BJ (cell line): ENCODE measurements at regions not wholly inside any gene's neighbourhood (a gene's known extent, or its start where the extent isn't known, plus 50 kb on each side); places are given as distances from the start of the nearest gene placed in this dataset.

Source experiments
- CTCF ChIA-PET: fragments of 350-600 bp; formaldehyde crosslinking; extraction: SDS; loops from one replicate; lab custom pipeline; 2021; ENCODE audit warnings: antibody characterized with exemption, inconsistent platforms; lab: Yijun Ruan, JAX
- POLR2A ChIA-PET: fragments of 300-600 bp; sonication (Branson Sonifier 250); formaldehyde crosslinking; extraction: SDS; loops from one replicate; lab custom pipeline; 2021; ENCODE audit warnings: antibody characterized with exemption; lab: Charles Lee
- DNase-seq: peaks from one replicate; pipeline ENCODE4 v3.0.0-alpha.2; 2011; ENCODE audit warnings: low read depth
- H3K27me3 ChIP-seq: 2 replicates; pipeline ENCODE4 v1.6.0; 2011; ENCODE audit warnings: low read length; ENCODE audit not compliant: control insufficient read depth, insufficient read depth
- H3K36me3 ChIP-seq: 2 replicates; pipeline ENCODE4 v1.5.1; 2011; ENCODE audit warnings: low read length; ENCODE audit not compliant: control insufficient read depth, insufficient read depth
- H3K4me3 ChIP-seq: 2 replicates; pipeline ENCODE4 v1.5.1; 2011; ENCODE audit warnings: low read depth, mild to moderate bottlenecking, control low read depth, low read length
- TF ChIP-seq, protein P1 (sequence below): IDR thresholded peaks from 2 replicates; pipeline ENCODE4 v1.5.1; 2011; ENCODE audit warnings: low read depth, mild to moderate bottlenecking, control low read depth, inconsistent platforms, low read length, moderate library complexity; ENCODE audit not compliant: insufficient read depth

DNA sequence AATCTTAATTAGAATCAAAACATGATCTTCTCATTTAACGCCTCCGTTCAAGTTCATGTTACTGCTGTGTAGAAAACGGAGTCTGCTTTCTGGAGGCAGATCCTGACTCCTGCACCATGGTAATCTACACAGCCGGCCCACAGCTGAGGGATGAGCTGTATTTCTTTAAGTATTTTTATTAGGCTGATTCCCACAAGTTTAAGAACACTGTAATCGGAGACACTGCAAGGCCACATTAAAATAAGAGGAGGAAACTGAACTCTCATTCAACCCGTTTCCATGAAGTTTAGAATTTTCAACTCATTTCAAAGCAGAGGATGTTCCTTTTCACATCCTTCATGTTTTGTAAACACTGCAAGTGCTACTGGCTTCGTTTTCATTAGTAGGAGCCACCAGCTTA is 372.2 kb downstream of the NFIB start:
- Histone ChIP-seq H3K27me3 (no peaks in the 10 kb centered on the region), H3K36me3 (no peaks in the 10 kb centered on the region), H3K4me3 (no peak overlapping the region)
- ChIA-PET POLR2A (no interaction called here), CTCF (interaction anchor here (0.6 to 0.7 kb wide), 2 partner anchors 106 to 916 kb away, joined by 3 to 5 read pairs; no protein-coding TSS in a partner anchor)
- peak; percentile 52 for DNase-seq
- TF ChIP-seq, protein P1, sequence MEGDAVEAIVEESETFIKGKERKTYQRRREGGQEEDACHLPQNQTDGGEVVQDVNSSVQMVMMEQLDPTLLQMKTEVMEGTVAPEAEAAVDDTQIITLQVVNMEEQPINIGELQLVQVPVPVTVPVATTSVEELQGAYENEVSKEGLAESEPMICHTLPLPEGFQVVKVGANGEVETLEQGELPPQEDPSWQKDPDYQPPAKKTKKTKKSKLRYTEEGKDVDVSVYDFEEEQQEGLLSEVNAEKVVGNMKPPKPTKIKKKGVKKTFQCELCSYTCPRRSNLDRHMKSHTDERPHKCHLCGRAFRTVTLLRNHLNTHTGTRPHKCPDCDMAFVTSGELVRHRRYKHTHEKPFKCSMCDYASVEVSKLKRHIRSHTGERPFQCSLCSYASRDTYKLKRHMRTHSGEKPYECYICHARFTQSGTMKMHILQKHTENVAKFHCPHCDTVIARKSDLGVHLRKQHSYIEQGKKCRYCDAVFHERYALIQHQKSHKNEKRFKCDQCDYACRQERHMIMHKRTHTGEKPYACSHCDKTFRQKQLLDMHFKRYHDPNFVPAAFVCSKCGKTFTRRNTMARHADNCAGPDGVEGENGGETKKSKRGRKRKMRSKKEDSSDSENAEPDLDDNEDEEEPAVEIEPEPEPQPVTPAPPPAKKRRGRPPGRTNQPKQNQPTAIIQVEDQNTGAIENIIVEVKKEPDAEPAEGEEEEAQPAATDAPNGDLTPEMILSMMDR = no peak

DNA sequence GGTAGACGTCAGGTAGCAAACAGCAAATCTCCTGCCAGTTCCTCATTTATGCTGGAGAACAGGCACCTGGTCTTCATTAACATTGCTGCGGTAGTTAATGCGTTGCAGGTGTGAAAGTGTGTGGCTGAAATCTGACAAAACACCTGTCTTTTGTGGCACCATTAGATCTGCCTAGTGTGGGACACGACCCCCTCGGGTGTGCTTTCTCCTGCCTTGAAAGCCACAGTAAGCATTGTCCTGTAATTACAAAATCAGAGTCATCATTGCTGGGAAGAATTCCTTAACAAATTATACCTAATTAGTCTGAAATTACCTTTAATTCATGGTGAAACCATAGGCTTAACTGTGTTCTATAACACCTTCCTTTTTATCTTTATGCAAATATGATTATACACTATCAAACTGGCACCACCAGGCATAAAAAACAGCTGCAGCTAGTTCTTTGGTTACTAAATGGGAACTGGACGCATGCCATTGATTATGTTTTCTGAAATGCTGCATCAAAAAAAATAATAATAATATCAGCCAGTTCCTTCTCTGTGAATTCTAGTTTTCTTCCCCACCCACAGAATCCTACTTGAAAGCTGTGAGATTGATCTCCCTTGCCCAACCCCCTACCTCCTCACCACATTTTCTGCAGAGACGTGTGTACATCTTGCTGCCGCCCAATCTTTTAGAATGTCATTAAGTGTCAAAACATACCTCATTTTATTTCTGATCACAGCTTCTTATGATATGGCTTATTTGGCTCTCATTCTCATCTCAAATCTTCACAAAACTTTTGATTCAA is 374.0 kb downstream of the NFIB start:
- Histone ChIP-seq H3K4me3 (no peak overlapping the region), H3K36me3 (no peaks in the 10 kb centered on the region), H3K27me3 (no peaks in the 10 kb centered on the region)
- POLR2A ChIA-PET = no interaction called here
- DNase-seq = no peak
- TF ChIP-seq, protein P1 = no peak
- CTCF ChIA-PET = interaction anchor here (0.5 kb wide), 1 partner anchor 1256 kb away, joined by 3 read pairs; no protein-coding TSS in a partner anchor

DNA sequence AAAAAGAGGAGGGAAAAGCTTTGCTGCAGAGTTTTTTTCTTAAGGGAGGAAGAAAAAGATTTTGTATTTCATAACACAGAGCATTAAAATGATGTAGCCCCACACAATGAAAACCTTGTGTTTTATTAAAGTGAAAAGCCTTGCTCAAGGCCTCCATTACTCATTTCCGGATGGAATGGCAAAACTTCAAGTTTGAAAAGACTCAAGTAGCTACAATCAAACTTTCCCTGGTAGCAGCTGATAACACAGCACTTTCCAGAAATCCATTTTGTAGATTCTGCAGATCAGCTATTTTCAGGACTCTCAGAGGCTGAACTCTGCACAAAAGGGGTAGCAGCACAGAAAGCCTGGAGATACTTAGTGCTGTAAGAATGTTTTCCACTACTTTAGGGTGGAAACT is 374.8 kb downstream of the NFIB start:
- Histone ChIP-seq H3K4me3 (no peak overlapping the region), H3K36me3 (no peaks in the 10 kb centered on the region), H3K27me3 (no peaks in the 10 kb centered on the region)
- DNase-seq = peak; percentile 40
- TF ChIP-seq, protein P1 = no peak
- POLR2A ChIA-PET = no interaction called here
- CTCF ChIA-PET = interaction anchor here (0.6 kb wide), 1 partner anchor 448 kb away, joined by 3 read pairs; no protein-coding TSS in a partner anchor

DNA sequence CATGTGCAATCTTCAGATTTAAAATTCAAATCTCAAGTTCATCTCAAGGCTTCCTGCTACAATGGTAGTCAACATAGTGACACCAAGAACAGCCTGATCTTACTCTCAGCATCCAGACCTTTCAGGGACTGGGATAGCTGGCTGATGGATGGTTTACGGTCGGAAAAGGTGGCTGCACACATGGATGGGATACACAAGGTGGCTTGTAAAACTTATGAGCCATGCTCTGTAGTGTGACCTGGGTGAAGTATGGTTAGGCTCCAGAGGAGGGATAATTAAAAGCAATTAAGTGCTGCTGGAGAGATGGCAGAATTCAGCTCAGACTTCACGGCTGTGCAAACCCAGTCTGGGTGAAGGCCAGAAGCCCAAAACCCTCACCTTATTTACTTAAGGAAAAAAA is 379.5 kb downstream of the NFIB start:
- ChIA-PET CTCF (no interaction called here), POLR2A (no interaction called here)
- no peaks in the 10 kb centered on the region for H3K36me3 ChIP-seq
- no peak for DNase-seq
- H3K4me3 ChIP-seq = no peak overlapping the region
- peaks cover 3% of the 10 kb centered on the region; the same call in 1 of the 2 replicates for H3K27me3 ChIP-seq
- TF ChIP-seq, protein P1 = no peak

DNA sequence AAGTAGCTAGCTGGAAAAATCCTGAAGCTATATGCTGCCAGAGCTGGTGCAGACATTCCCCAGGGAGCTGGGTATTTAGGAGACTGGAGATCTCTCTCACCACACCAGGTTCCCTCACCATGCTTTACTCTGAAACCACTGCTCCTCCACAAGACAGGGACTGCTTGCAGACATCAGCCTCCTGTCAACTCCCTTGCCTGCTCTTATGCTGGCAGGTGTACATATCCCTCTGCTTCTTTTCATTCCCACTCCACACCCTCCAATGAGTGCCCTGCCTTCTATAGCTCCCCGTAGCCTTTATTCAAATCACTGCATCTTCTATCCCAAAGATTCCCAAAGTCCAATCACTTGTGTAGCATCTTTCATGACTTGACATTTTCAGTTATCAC is 380.7 kb downstream of the NFIB start:
- Histone ChIP-seq H3K27me3 (peaks cover 3% of the 10 kb centered on the region; the same call in 1 of the 2 replicates), H3K36me3 (no peaks in the 10 kb centered on the region), H3K4me3 (no peak overlapping the region)
- TF ChIP-seq, protein P1 = no peak
- DNase-seq = no peak
- ChIA-PET CTCF (no interaction called here), POLR2A (no interaction called here)
